ENCODE measurements at regions not wholly inside any gene's neighbourhood (a gene's known extent, or its start where the extent isn't known, plus 50 kb on each side); places are given as distances from the start of the nearest gene placed in this dataset.

- Histone ChIP-seq H3K27ac (ENCODE audit: insufficient read depth, low read length) (no peak overlapping the region), H2BK5ac (ENCODE audit: low read depth, low read length, poor library complexity, severe bottlenecking) (no peak overlapping the region), H3K14ac (replicated peaks; ENCODE audit: low read depth, low read length) (no peak overlapping the region), H3K56ac (ENCODE audit: extremely low read depth, insufficient read depth, low read length) (no peak overlapping the region), H2BK15ac (ENCODE audit: low read depth, low read length) (no peak overlapping the region), H4K5ac (ENCODE audit: low read depth, low read length) (no peak overlapping the region), H4K20me1 (ENCODE audit: insufficient read depth, low read length) (no peaks in the 10 kb centered on the region), H3K9me3 (ENCODE audit: control insufficient read depth, insufficient read depth, low read length) (no peaks in the 10 kb centered on the region), H2AFZ (replicated peaks; ENCODE audit: low read length, poor library complexity) (peak overlapping the region; percentile 18), H2BK20ac (ENCODE audit: low read depth, low read length) (no peak overlapping the region), H3K27me3 (ENCODE audit: control insufficient read depth, insufficient read depth, low read length) (no peaks in the 10 kb centered on the region), H2BK120ac (ENCODE audit: low read depth, low read length) (no peak overlapping the region), H4K91ac (ENCODE audit: insufficient read depth, low read depth, low read length) (no peak overlapping the region), H2AK5ac (ENCODE audit: low read depth, low read length) (no peak overlapping the region), H3K9ac (ENCODE audit: low read depth, low read length) (no peak overlapping the region), H3K9me1 (ENCODE audit: insufficient read depth, low read length) (no peaks in the 10 kb centered on the region), H3K4me1 (ENCODE audit: control insufficient read depth, insufficient read depth, low read length) (no peaks in the 10 kb centered on the region), H3K36me3 (ENCODE audit: control insufficient read depth, insufficient read depth, low read length) (no peaks in the 10 kb centered on the region), H3K79me1 (ENCODE audit: low read depth in 1 of 2, low read length in 2 of 2) (no peaks in the 10 kb centered on the region), H4K8ac (ENCODE audit: low read depth in 2 of 2, low read length in 2 of 2) (no peak overlapping the region), H3K23ac (ENCODE audit: low read depth, low read length) (no peak overlapping the region), H3K4me2 (ENCODE audit: low read depth, low read length) (no peak overlapping the region), H3K4ac (ENCODE audit: low read depth, low read length) (no peak overlapping the region), H3K4me3 (ENCODE audit: insufficient read depth, low read depth, low read length) (no peak overlapping the region), H3K18ac (ENCODE audit: low read depth, low read length) (no peak overlapping the region), H2AK9ac (replicated peaks; ENCODE audit: low read depth, low read length, poor library complexity) (no peak overlapping the region)
- dilution Hi-C loops (cut with HindIII; ENCODE audit: low sequenced_read_pairs, unreplicated experiment) (no loop called here), in situ Hi-C loops (cut with MboI; ENCODE audit: low sequenced_read_pairs) (no loop called here), intact Hi-C loops (cut with micrococcal nuclease) (no loop called here)
- ChIA-PET CTCF (no interaction called here), POLR2A (ENCODE audit: unreplicated experiment) (no interaction called here)
- no peak for TF ChIP-seq ELK1 (IDR thresholded peaks at IDR 0.05; ENCODE audit: borderline replicate concordance, low read depth, low read length)
- TF ChIP-seq RAD21 (IDR thresholded peaks at IDR 0.05; ENCODE audit: low read length): no peak
- TF ChIP-seq CTCF (conservative IDR thresholded peaks at IDR 0.05; ENCODE audit: low read depth, low read length): peak; percentile 23; the same call in 1 of the 2 replicates
- 1% methylated on average over 10 of the region's 22 CpGs; no CpG with 5 or more reads in 1 of the 2 experiments for WGBS, 2 experiments (ENCODE audit: extremely low coverage in 2 of 2, insufficient read length in 1 of 2)
- ATAC-seq (ENCODE audit: low read depth): no peak
- no TSS peak for BruUV-seq (replicated peaks)
- DNase-seq: no peak
Measured at GRCh38 chr12:107912421-107913004, 138.0 kb downstream of the ASCL4 start.

All from IMR-90 (cell line).